ENCODE measurements at regions not wholly inside any gene's neighbourhood (a gene's known extent, or its start where the extent isn't known, plus 50 kb on each side); places are given as distances from the start of the nearest gene placed in this dataset.
"Not testable (repeated sequence)": the region's sequence is repeated elsewhere in the genome, so short reads cannot be mapped to it uniquely, and the experiment has no call there.

DNA sequence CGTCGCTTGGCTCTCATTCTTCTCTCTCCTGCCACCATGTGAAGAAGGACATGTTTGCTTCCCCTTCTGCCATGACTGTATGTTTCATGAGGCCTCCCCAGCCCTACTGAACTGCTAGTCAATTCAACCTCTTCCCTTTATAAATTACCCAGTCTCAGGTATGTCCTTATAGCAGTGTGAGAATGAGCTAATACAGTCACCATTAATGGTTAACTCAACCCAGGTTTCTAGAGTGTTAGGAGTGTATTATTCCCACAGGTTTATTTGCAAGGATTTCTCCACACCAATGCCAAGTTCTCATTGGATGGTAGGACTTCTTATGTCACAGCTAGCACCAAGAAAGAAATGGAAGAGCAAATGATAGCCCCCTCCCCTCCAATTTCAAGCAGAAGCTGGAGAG lies 71.9 kb downstream of the DYNAP start:
- DNase-seq: no peak

DNA sequence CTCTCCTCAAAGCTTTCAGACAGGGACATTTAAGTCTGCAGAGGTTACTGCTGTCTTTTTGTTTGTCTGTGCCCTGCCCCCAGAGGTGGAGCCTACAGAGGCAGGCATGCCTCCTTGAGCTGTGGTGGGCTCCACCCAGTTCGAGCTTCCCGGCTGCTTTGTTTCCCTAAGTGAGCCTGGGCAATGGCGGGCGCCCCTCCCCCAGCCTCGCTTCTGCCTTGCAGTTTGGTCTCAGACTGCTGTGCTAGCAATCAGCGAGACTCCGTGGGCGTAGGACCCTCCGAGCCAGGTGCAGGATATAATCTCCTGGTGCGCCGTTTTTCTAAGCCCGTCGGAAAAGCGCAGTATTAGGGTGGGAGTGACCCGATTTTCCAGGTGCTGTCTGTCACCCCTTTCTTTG lies 78.7 kb downstream of the DYNAP start:
- DNase-seq: not testable (repeated sequence)

DNA sequence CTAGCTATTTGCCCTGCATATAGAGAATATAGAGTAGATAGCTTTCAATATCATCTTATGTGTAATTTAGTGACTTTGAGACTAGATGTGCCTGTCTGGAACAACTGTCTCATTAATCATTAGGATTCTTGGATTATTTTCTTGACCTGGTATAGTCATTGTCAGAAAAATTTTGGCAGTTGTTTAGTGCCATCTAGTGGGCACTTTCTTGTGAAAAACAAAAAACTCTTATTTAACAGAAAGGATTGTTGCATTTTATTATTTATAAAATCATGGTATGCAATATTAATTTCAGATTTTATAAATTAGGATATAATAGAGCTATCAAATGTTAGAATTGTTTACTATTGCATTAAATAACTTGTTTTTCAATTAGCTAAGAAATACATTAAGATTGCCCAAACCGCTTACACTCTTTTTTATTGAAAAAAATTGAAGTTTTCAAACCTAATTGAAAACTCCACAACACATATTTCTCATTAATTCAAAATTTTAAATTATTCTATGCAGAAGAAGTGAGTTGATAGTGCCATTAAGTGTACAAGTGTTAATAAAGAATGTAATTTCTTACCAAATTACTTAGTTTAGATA lies 80.3 kb downstream of the DYNAP start:
- no peak for DNase-seq

DNA sequence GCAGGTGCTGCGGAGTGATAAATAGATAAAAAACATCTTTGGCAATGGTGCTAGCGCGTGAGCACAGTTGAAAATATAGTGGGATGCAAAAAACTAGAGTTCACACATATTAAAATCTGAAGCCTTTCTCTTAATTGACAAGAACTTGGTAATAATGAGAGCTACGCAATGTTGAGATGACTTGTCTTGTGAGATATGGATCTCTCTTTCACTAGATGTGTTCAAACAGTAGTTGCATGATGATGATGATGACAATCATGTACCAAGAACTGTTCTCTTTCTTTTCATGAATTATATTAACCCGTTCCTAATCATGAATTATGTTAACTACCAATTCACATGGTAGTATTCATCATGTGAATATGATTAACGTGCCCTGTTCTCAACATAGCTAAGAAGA lies 81.1 kb downstream of the DYNAP start:
- DNase-seq: no peak

GRCh38 chr18:54672846-54673475 lies 81.9 kb downstream of the DYNAP start:
- no peak for DNase-seq

DNA sequence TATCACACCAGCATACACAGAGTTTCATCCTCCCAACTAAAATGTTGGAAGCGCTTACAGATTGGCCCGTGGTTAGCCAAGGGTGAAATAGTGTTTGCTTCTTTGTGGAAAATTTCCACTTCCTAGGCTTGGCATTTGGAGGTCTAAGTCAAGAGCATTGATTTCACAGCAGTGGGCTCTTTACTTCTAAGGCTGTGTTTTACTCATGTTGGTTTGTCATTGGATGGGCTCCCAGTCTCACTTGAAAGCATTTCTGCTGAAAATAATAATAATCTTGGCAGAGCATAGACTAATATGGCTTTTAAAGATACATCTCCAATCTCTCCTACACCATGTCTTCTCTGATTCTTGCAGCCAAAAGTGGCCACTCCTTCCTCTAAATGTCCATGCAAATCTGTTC lies 82.9 kb downstream of the DYNAP start:
- DNase-seq: no peak

DNA sequence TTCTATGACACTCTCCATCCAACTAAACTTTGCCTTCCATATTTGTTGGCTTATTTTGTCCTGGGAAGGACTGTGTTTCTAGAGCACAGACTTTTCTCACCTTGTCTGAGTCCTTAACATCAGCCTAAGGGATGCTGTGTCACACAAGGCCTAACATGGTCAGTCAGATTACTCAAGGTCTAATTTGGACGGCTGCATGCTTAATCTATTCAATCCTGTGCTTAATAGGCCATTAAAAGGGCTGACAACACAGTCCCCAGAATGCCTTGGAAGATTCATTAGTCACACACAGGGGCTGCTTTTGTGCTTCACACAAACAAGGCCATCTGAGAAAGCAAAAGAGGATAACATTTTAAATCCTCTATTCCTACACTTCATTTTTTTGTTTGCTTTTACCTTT lies 84.0 kb downstream of the DYNAP start:
- DNase-seq: no peak

DNA sequence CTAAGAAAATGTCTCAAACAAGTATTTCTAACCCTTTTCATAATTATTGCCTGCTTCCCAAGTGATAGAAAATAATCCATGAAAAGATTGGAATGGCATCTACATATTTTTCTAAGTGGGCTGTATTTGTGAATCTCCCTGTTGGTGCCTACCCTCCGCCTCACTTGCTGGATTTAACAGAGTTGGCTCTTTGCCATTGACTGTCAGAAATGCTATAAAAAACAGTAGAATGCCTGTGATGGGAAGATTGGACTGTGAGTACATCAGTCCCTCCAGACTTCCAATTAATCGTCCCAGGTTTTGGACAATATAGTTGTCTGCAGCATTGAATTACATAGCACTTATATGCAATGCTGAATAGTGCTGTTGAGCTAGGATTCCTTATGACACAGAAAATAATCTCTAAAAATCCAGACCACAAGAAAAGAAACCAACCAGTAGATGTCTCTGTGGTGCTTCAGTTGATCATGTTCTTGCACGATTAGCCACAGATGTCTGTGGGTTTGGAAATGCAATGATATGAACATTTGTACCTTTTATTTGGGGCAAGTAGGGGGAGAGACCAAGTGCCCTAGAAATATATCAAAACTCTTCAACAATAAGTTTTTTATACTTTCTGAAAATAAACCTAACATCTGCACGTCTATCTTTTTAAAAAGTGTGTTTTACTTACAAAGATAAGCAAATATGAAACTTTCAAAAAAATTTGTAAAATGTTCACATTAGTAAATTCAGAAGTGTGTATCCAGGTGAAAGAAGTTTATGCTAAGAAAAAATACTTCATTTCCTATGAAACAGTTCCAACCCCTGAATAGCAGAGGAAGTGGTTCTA lies 88.5 kb downstream of the DYNAP start:
- DNase-seq: no peak

DNA sequence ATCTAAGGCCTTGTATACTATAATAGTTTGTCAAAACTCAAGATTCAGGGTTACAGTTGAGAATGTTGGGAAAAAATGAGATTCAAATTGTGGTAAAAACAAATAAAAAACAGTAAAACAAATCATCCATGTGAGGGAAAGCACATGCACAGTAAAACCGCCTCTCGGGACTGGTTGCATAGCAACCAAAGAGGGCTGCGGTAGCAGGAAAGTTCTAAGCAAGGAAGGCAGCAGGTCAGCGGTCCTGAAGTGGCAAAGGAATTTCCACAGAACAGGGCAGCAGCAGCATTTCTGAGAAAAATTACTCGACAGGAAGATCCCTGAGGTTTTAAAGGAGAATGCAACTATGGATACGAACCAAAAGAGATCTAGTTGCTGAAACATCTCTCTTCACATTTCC lies 93.7 kb downstream of the DYNAP start:
- no peak for DNase-seq

GRCh38 chr18:54689319-54689718 lies 98.3 kb downstream of the DYNAP start:
- DNase-seq: no peak

DNA sequence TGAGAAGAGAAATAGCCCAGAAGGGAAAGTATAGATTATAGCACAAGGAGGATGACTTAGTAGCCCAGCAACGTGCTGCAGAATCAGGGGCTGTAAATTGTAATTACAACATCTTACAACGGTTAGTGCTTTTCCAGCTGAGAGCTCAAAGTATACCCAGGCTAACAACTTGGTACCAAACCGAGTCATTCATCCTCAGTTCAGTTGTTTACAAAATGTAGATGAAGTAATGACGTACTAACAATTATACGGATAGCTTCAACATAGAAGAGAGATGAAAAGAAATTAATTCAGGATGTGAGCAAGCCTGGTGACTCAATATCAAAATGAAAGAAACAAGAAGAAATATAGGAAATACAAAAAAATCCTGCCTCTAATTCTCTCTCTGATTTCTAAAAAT lies 99.2 kb downstream of the DYNAP start:
- DNase-seq: no peak

- DNase-seq: no peak
Measured at GRCh38 chr18:54692463-54692862, 101.4 kb downstream of the DYNAP start.

- DNase-seq: no peak
Measured at GRCh38 chr18:54696616-54697293, 105.7 kb downstream of the DYNAP start.

- no peak for DNase-seq
Measured at GRCh38 chr18:54700580-54700979, 109.5 kb downstream of the DYNAP start.

- DNase-seq: no peak
Measured at GRCh38 chr18:54702686-54703085, 111.6 kb downstream of the DYNAP start.

DNA sequence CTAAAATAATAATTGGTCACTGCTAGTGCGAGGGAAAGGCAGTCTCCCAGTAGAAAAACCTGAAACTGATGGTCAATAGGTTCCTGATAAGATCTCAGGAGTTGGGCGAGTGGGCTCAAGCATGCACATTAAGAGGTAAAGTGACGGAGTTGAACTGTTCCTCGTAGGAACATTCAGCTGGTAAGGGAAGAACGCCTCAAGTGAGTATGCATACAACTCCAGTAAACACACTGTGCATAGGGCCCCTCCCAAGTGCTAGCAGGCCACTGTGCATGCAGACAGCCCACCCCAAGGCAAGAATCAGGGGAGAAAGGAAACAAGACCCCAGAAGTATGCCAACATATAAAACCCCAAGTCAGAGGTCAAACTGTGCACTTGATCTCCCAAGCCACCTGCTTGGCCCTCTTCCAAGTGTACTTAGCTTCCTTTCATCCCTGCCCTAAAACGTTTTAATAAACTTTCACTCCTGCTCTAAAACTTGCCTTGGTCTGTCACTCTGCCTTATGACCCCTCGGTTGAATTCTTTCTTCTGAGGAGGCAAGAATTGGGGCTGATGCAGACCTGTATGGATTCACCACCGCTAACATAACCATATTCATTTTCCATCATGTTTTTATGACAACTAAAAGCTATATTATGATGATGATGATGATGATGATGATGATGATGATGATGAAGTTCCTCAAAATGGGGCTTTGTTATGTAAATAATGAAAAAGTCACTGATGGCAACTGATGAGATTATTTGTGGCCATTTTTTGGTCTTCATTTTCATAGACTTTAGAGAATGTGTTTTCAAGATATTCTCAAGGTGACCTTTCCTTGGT lies 118.0 kb upstream of the RAB27B start:
- no peak for DNase-seq

DNA sequence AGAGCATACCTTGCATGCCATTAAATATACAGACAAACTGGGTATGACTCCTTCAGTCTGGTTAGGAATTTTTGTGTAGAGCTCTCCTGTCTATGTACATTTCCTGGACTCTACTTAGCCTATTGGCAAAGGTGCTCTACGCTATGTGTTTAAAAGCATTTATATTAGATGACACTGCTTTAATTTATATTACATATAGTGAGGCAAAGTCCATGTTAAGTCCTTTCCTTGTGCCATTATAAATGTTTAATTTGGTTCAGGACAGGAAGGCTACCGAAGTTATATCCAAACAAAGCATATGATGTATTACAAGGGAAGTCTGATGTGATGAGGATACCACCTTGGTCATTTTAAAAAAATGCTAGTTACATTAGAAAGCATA lies 117.4 kb upstream of the RAB27B start:
- no peak for DNase-seq

DNA sequence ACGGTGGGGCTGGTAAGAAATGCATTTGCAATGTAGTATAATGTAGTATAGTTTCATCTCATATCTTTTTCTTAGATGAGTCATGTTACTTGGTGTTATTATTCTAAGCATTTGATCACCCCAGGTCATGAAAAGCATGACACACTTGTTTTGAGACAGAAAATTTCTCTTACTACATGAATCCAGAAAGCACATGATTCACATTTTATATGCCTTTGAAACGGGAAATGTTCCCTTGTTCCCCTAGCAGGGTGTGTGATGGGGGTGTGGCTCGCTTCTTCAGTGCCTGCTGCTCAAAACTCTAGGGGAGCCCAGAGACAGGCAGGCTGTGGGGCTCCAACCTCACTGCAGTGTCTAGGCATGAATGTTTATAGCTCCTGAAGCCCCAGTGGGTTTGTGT lies 116.0 kb upstream of the RAB27B start:
- DNase-seq: no peak

- no peak for DNase-seq
Measured at GRCh38 chr18:54712758-54713157, 115.5 kb upstream of the RAB27B start.

DNA sequence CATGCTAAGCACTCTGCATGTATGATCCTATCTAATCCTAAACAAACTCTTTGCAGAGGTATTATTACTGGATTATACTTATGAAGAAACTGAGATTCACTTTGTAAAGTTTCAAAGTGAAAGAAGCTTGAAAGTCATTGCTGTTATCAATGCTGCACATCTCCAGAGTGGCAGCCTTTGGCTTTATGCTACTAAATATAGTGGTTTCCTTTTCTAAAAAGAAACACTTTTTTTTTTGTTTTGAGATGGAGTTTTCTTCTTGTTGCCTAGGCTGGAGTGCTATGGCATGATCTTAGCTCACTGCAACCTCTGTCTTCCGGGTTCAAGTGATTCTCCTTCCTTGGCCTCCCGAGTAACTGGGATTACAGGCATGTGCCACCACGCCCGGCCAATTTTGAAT lies 114.9 kb upstream of the RAB27B start:
- DNase-seq: no peak

- no peak for DNase-seq
Measured at GRCh38 chr18:54714851-54715250, 113.4 kb upstream of the RAB27B start.

DNA sequence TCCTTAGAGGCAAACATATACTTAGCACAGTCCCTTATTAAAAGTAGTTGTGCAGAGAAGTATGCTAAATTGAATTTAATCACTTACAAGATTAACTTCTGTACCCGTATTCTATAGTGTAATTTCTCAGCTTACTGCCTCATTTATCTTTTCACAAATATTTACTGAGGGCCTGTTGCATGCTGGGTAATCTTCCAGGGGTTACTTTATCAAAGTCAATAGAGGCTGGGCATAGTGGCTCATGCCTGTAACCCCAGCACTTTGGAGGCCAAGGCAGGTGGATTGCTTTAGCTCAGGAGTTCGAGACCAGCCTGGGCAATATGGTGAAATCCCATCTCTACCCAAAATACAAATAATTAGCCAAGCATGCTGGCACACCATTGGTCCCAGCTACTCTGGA lies 111.7 kb upstream of the RAB27B start:
- DNase-seq: no peak
